GM19455 (cell line): ENCODE measurements at regions not wholly inside any gene's neighbourhood (a gene's known extent, or its start where the extent isn't known, plus 50 kb on each side); places are given as distances from the start of the nearest gene placed in this dataset.
"Not testable (repeated sequence)": the region's sequence is repeated elsewhere in the genome, so short reads cannot be mapped to it uniquely, and the experiment has no call there.

Source experiments
- ATAC-seq: cut with Tn5 transposase; IDR thresholded peaks from one replicate; pipeline ENCODE4 v1.9.1; 2021; ENCODE audit not compliant: unreplicated experiment

GRCh38 chr2:4221845-4222244 lies 518.5 kb downstream of the DCDC2C start:
- ATAC-seq = no peak

GRCh38 chr2:4244422-4244821 lies 541.0 kb downstream of the DCDC2C start:
- not testable (repeated sequence) for ATAC-seq

- no peak for ATAC-seq
Observed at GRCh38 chr2:4246364-4247131, 543.2 kb downstream of the DCDC2C start.

- no peak for ATAC-seq
Observed at GRCh38 chr2:4247791-4248190, 544.4 kb downstream of the DCDC2C start.

GRCh38 chr2:4255491-4255890 lies 552.1 kb downstream of the DCDC2C start:
- no peak for ATAC-seq

- no peak for ATAC-seq
Observed at GRCh38 chr2:4256351-4256750, 553.0 kb downstream of the DCDC2C start.

GRCh38 chr2:4258563-4258962 lies 555.2 kb downstream of the DCDC2C start:
- no peak for ATAC-seq

GRCh38 chr2:4265936-4266335 lies 562.6 kb downstream of the DCDC2C start:
- no peak for ATAC-seq

- no peak for ATAC-seq
Observed at GRCh38 chr2:4269885-4270284, 566.5 kb downstream of the DCDC2C start.

- no peak for ATAC-seq
Observed at GRCh38 chr2:4272261-4272858, 569.0 kb downstream of the DCDC2C start.

GRCh38 chr2:4278392-4278791 lies 575.0 kb downstream of the DCDC2C start:
- no peak for ATAC-seq

- no peak for ATAC-seq
Observed at GRCh38 chr2:4279431-4279830, 576.1 kb downstream of the DCDC2C start.

GRCh38 chr2:4291430-4291829 lies 588.1 kb downstream of the DCDC2C start:
- no peak for ATAC-seq

- ATAC-seq = no peak
Observed at GRCh38 chr2:4295680-4296079, 592.3 kb downstream of the DCDC2C start.

- no peak for ATAC-seq
Observed at GRCh38 chr2:4300616-4301015, 597.2 kb downstream of the DCDC2C start.

- no peak for ATAC-seq
Observed at GRCh38 chr2:4324531-4324930, 621.2 kb downstream of the DCDC2C start.

GRCh38 chr2:4336864-4337263 lies 633.5 kb downstream of the DCDC2C start:
- no peak for ATAC-seq

- ATAC-seq = no peak
Observed at GRCh38 chr2:4338345-4338744, 635.0 kb downstream of the DCDC2C start.

- ATAC-seq = no peak
Observed at GRCh38 chr2:4340536-4340935, 637.2 kb downstream of the DCDC2C start.

GRCh38 chr2:4346628-4347027 lies 643.3 kb downstream of the DCDC2C start:
- ATAC-seq = no peak

- no peak for ATAC-seq
Observed at GRCh38 chr2:4353668-4354067, 650.3 kb downstream of the DCDC2C start.

GRCh38 chr2:4354164-4354563 lies 650.8 kb downstream of the DCDC2C start:
- ATAC-seq = no peak

- ATAC-seq = no peak
Observed at GRCh38 chr2:4354678-4355077, 651.3 kb downstream of the DCDC2C start.
